Panc1 (cell line): ENCODE measurements at regions not wholly inside any gene's neighbourhood (a gene's known extent, or its start where the extent isn't known, plus 50 kb on each side); places are given as distances from the start of the nearest gene placed in this dataset.

ENCODE experiments used
- ATAC-seq: fragments of 200-7000 bp; cut with Tn5 transposase; 2 replicates; pipeline ENCODE4 v1.9.1; 2020; ENCODE audit warnings: mild to moderate bottlenecking, moderate library complexity
- BruUV-seq: library from RNA; stranded (reverse); fragments of 400-500 nt; replicated peaks from 2 replicates; lab custom pipeline; 2021; lab: Mats Ljungman, UMichigan
- CTCF ChIA-PET: fragments of 300-600 bp; sonication (Branson Sonifier 250); formaldehyde crosslinking; loops from one replicate; lab custom pipeline; 2022; ENCODE audit warnings: antibody characterized with exemption; lab: Charles Lee
- POLR2A ChIA-PET: fragments of 300-600 bp; sonication (Branson Sonifier 250); formaldehyde crosslinking; loops from one replicate; lab custom pipeline; 2022; ENCODE audit warnings: antibody characterized with exemption; lab: Charles Lee
- DNase-seq: peaks from one replicate; pipeline ENCODE4 v3.0.0-alpha.2; 2010; ENCODE audit warnings: low read depth, low spot score
- H3K27ac ChIP-seq: 2 replicates; pipeline ENCODE4 v1.5.1; 2011; ENCODE audit warnings: mild to moderate bottlenecking, low read length, inconsistent platforms
- H3K27me3 ChIP-seq: fragments of 200-500 bp; sonication (Bioruptor generic); 2 replicates; pipeline ENCODE4 v1.6.0; 2014; ENCODE audit warnings: low read length, inconsistent platforms; ENCODE audit not compliant: control insufficient read depth, insufficient read depth
- H3K36me3 ChIP-seq: fragments of 200-500 bp; sonication (Bioruptor generic); 2 replicates; pipeline ENCODE4 v1.5.1; 2014; ENCODE audit warnings: inconsistent platforms, mild to moderate bottlenecking, low read length, moderate library complexity; ENCODE audit not compliant: control insufficient read depth, insufficient read depth
- H3K4me1 ChIP-seq: 2 replicates; pipeline ENCODE4 v1.5.1; 2011; ENCODE audit warnings: inconsistent platforms, mild to moderate bottlenecking, low read length, moderate library complexity; ENCODE audit not compliant: control insufficient read depth, insufficient read depth
- H3K4me3 ChIP-seq, 2 experiments: 2 replicates each; pipeline ENCODE4 v1.5.1; 2011 to 2012; ENCODE audit warnings: low read depth in 2 of 2, low read length in 2 of 2, mild to moderate bottlenecking in 2 of 2, inconsistent platforms in 1 of 2, moderate library complexity in 1 of 2
- H3K9me3 ChIP-seq: fragments of 200-500 bp; sonication (Bioruptor generic); 2 replicates; pipeline ENCODE4 v1.5.1; 2014; ENCODE audit warnings: low read depth, mild to moderate bottlenecking, inconsistent platforms, low read length, moderate library complexity; ENCODE audit not compliant: control insufficient read depth, insufficient read depth
- POLR2AphosphoS5 ChIP-seq: IDR thresholded peaks from 2 replicates; pipeline ENCODE4 v1.6.1; 2012; ENCODE audit warnings: mild to moderate bottlenecking, low read depth, low read length, moderate library complexity
- SIN3A ChIP-seq: IDR thresholded peaks from 2 replicates; pipeline ENCODE4 v1.6.1; 2012; ENCODE audit warnings: low read depth, mild to moderate bottlenecking, low read length, moderate library complexity, borderline replicate concordance; ENCODE audit not compliant: insufficient read depth
- TCF7L2 ChIP-seq: IDR thresholded peaks from 2 replicates; pipeline ENCODE4 v1.6.1; 2011; ENCODE audit warnings: mild to moderate bottlenecking, low read depth, low read length, inconsistent platforms
- in situ Hi-C: cut with HindIII; loops from 2 replicates; pipeline ENCODE4 v1.10.0; 2016; ENCODE audit warnings: low sequenced_read_pairs, low pct_unique_long_range_greater_than_20kb
- intact Hi-C: fragments of 100-400 bp; cut with micrococcal nuclease; formaldehyde crosslinking; loops from one replicate; pipeline ENCODE4 v1.10.0; 2022; ENCODE audit not compliant: unreplicated experiment
- TF ChIP-seq, protein P1 (sequence below): fragments of 450-650 bp; IDR thresholded peaks from 2 replicates; pipeline ENCODE4 v1.5.1; 2017; ENCODE audit warnings: mild to moderate bottlenecking
- TF ChIP-seq, protein P2 (sequence below), 2 experiments: IDR thresholded peaks; 2 replicates each; pipeline ENCODE4 v1.6.1; 2011 to 2012; ENCODE audit warnings: low read depth in 2 of 2, control low read depth in 1 of 2, low read length in 1 of 2, mild to moderate bottlenecking in 1 of 2, moderate library complexity in 1 of 2; ENCODE audit not compliant: insufficient read depth in 1 of 2

DNA sequence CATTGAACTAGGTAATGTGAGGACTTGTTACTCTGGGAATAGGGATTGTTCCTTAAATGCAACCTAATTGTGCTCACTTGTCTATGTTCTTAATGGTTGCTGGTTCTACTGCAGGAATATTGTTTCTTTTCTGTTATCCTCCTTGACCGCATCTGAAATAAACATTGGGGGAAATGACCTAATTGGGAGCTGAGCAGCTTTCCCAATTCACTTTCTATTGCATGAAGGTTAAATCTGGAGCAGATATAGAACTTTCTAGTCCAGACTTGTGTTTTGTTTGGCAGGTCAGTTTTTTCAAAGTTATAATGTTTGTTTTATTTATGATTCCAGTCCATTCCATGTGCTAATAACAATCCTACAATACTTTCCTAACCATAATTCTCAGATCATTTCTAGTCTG, 981.0 kb upstream of the CITED2 start:
- ChIA-PET CTCF (no interaction called here), POLR2A (no interaction called here)
- BruUV-seq: no TSS peak
- Histone ChIP-seq H3K27me3 (no peaks in the 10 kb centered on the region), H3K4me1 (peaks cover 3% of the 10 kb centered on the region; the same call in 1 of the 2 replicates), H3K27ac (no peak overlapping the region), H3K9me3 (no peaks in the 10 kb centered on the region; the same call in 1 of the 2 replicates), H3K4me3 (no peak overlapping the region), H3K36me3 (no peaks in the 10 kb centered on the region; the same call in 1 of the 2 replicates)
- no peak for DNase-seq
- ATAC-seq: no peak
- intact Hi-C loops (no loop called here), in situ Hi-C loops (no loop called here)
- no peak for TF ChIP-seq TCF7L2
- TF ChIP-seq, protein P1, sequence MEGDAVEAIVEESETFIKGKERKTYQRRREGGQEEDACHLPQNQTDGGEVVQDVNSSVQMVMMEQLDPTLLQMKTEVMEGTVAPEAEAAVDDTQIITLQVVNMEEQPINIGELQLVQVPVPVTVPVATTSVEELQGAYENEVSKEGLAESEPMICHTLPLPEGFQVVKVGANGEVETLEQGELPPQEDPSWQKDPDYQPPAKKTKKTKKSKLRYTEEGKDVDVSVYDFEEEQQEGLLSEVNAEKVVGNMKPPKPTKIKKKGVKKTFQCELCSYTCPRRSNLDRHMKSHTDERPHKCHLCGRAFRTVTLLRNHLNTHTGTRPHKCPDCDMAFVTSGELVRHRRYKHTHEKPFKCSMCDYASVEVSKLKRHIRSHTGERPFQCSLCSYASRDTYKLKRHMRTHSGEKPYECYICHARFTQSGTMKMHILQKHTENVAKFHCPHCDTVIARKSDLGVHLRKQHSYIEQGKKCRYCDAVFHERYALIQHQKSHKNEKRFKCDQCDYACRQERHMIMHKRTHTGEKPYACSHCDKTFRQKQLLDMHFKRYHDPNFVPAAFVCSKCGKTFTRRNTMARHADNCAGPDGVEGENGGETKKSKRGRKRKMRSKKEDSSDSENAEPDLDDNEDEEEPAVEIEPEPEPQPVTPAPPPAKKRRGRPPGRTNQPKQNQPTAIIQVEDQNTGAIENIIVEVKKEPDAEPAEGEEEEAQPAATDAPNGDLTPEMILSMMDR: no peak
- TF ChIP-seq, protein P2, sequence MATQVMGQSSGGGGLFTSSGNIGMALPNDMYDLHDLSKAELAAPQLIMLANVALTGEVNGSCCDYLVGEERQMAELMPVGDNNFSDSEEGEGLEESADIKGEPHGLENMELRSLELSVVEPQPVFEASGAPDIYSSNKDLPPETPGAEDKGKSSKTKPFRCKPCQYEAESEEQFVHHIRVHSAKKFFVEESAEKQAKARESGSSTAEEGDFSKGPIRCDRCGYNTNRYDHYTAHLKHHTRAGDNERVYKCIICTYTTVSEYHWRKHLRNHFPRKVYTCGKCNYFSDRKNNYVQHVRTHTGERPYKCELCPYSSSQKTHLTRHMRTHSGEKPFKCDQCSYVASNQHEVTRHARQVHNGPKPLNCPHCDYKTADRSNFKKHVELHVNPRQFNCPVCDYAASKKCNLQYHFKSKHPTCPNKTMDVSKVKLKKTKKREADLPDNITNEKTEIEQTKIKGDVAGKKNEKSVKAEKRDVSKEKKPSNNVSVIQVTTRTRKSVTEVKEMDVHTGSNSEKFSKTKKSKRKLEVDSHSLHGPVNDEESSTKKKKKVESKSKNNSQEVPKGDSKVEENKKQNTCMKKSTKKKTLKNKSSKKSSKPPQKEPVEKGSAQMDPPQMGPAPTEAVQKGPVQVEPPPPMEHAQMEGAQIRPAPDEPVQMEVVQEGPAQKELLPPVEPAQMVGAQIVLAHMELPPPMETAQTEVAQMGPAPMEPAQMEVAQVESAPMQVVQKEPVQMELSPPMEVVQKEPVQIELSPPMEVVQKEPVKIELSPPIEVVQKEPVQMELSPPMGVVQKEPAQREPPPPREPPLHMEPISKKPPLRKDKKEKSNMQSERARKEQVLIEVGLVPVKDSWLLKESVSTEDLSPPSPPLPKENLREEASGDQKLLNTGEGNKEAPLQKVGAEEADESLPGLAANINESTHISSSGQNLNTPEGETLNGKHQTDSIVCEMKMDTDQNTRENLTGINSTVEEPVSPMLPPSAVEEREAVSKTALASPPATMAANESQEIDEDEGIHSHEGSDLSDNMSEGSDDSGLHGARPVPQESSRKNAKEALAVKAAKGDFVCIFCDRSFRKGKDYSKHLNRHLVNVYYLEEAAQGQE (IDR thresholded peaks at IDR 0.05; ENCODE audit: insufficient read depth in 1 of 2, low read depth in 2 of 2, low read length in 1 of 2): no peak
- TF ChIP-seq SIN3A: no peak
- no peak for TF ChIP-seq POLR2AphosphoS5

DNA sequence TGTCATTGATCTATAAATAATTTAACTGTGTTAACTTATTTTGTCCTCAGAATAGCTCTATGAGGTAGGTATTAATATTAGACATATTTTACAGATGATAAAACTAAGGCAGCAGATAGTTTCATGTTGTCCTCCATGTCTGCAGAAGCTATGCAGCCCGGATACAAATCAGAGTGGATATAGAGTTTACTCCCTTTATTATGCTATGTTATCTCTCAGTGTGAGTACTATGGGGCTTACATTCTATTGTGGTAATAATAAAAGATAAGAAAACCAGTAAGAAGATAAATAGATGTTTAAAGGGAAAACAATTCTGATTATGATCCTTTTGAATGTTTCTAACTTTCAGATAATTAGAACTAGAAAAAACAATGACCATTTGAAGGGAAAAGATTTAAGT, 979.8 kb upstream of the CITED2 start:
- in situ Hi-C loops (no loop called here), intact Hi-C loops (no loop called here)
- ATAC-seq (no peak), DNase-seq (no peak)
- Histone ChIP-seq H3K4me1 (peaks cover 3% of the 10 kb centered on the region; the same call in 1 of the 2 replicates), H3K9me3 (no peaks in the 10 kb centered on the region; the same call in 1 of the 2 replicates), H3K36me3 (no peaks in the 10 kb centered on the region; the same call in 1 of the 2 replicates), H3K27ac (no peak overlapping the region), H3K4me3 (no peak overlapping the region), H3K27me3 (no peaks in the 10 kb centered on the region)
- POLR2A ChIA-PET: no interaction called here
- CTCF ChIA-PET: no interaction called here
- BruUV-seq: no TSS peak
- TF ChIP-seq TCF7L2: no peak
- TF ChIP-seq, protein P2 (IDR thresholded peaks at IDR 0.05; ENCODE audit: insufficient read depth in 1 of 2, low read depth in 2 of 2, low read length in 1 of 2): no peak
- TF ChIP-seq SIN3A: no peak
